Stomach (tissue), 4 donors: ENCODE measurements at regions not wholly inside any gene's neighbourhood (a gene's known extent, or its start where the extent isn't known, plus 50 kb on each side); places are given as distances from the start of the nearest gene placed in this dataset.
"Not testable (repeated sequence)": the region's sequence is repeated elsewhere in the genome, so short reads cannot be mapped to it uniquely, and the experiment has no call there.

Experiments used
- EP300 ChIP-seq: sonication (generic); formaldehyde crosslinking; IDR thresholded peaks from one replicate; pipeline ENCODE4 v1.6.1; 2017; ENCODE audit warnings: antibody characterized with exemption
- POLR2A ChIP-seq, 4 donors: fragments of 450-650 bp; IDR thresholded peaks; one replicate each; pipeline ENCODE4 v1.6.1; 2016; ENCODE audit warnings: antibody characterized with exemption in 4 of 4, control low read depth in 2 of 4, mild to moderate bottlenecking in 1 of 4, moderate library complexity in 1 of 4
- POLR2AphosphoS5 ChIP-seq, 3 donors: sonication (generic); formaldehyde crosslinking; IDR thresholded peaks; one replicate each; pipeline ENCODE4 v1.6.1; 2016; ENCODE audit warnings: antibody characterized with exemption in 3 of 3
- TF ChIP-seq, protein P1 (sequence below), 7 experiments: fragments of 450-650 bp in 4 of 7; fragments of 200-600 bp in 3 of 7; sonication (generic) in 3 of 7; IDR thresholded peaks; one replicate each; pipeline ENCODE4 v1.5.1; 2016 to 2019; ENCODE audit warnings: antibody characterized with exemption in 7 of 7, control low read depth in 2 of 7, mild to moderate bottlenecking in 1 of 7

GRCh38 chr12:131429221-131429620 is 281.7 kb upstream of the SFSWAP start:
- TF ChIP-seq, protein P1, sequence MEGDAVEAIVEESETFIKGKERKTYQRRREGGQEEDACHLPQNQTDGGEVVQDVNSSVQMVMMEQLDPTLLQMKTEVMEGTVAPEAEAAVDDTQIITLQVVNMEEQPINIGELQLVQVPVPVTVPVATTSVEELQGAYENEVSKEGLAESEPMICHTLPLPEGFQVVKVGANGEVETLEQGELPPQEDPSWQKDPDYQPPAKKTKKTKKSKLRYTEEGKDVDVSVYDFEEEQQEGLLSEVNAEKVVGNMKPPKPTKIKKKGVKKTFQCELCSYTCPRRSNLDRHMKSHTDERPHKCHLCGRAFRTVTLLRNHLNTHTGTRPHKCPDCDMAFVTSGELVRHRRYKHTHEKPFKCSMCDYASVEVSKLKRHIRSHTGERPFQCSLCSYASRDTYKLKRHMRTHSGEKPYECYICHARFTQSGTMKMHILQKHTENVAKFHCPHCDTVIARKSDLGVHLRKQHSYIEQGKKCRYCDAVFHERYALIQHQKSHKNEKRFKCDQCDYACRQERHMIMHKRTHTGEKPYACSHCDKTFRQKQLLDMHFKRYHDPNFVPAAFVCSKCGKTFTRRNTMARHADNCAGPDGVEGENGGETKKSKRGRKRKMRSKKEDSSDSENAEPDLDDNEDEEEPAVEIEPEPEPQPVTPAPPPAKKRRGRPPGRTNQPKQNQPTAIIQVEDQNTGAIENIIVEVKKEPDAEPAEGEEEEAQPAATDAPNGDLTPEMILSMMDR (IDR thresholded peaks at IDR 0.05): not testable (repeated sequence)
- not testable (repeated sequence) for TF ChIP-seq POLR2AphosphoS5 (IDR thresholded peaks at IDR 0.05); POLR2A (IDR thresholded peaks at IDR 0.05); EP300
